Common myeloid progenitor, CD34-positive (primary cell): ENCODE measurements at regions not wholly inside any gene's neighbourhood (a gene's known extent, or its start where the extent isn't known, plus 50 kb on each side); places are given as distances from the start of the nearest gene placed in this dataset.

Source experiments
- CTCF ChIA-PET: fragments of 350-600 bp; sonication (Branson Sonifier 250); formaldehyde crosslinking; loops from one replicate; lab custom pipeline; 2021; ENCODE audit warnings: antibody characterized with exemption; lab: Charles Lee
- POLR2A ChIA-PET: fragments of 350-600 bp; sonication (Branson Sonifier 250); formaldehyde crosslinking; loops from one replicate; lab custom pipeline; 2021; ENCODE audit warnings: antibody characterized with exemption; lab: Charles Lee
- DNase-seq, 3 donors: peaks; one replicate each; pipeline versions ENCODE4 v3.0.0 to v3.0.0-alpha.2; 2013
- H3K27ac ChIP-seq, 2 experiments: 1 replicate in 1 of 2; 2 replicates in 1 of 2; pipeline ENCODE4 v1.7.0; 2013; ENCODE audit warnings: inconsistent platforms in 2 of 2, low read length in 2 of 2, mild to moderate bottlenecking in 2 of 2, low read depth in 1 of 2, moderate library complexity in 1 of 2; ENCODE audit not compliant: severe bottlenecking in 2 of 2, insufficient read depth in 1 of 2, poor library complexity in 1 of 2
- H3K27me3 ChIP-seq, 5 experiments: replicated peaks in 2 of 5; 1 replicate in 3 of 5; 2 replicates in 2 of 5; pipeline versions ENCODE4 v1.6.1 to v1.7.0; 2013; ENCODE audit warnings: low read length in 4 of 5, mild to moderate bottlenecking in 2 of 5, moderate library complexity in 2 of 5, inconsistent platforms in 1 of 5; ENCODE audit not compliant: insufficient read depth in 5 of 5, control insufficient read depth in 4 of 5
- H3K36me3 ChIP-seq, 4 experiments: 1 replicate in 2 of 4; 2 replicates in 2 of 4; pipeline versions ENCODE4 v1.6.1 to v1.7.0; 2013; ENCODE audit warnings: low read length in 3 of 4, control low read depth in 1 of 4, mild to moderate bottlenecking in 1 of 4; ENCODE audit not compliant: control insufficient read depth in 4 of 4, insufficient read depth in 4 of 4
- H3K4me1 ChIP-seq, 4 experiments: 1 replicate in 3 of 4; 2 replicates in 1 of 4; pipeline versions ENCODE4 v1.6.1 to v1.7.1; 2013; ENCODE audit warnings: low read length in 3 of 4, mild to moderate bottlenecking in 3 of 4, control low read depth in 1 of 4, inconsistent platforms in 1 of 4, moderate library complexity in 1 of 4; ENCODE audit not compliant: control insufficient read depth in 4 of 4, insufficient read depth in 4 of 4; ENCODE audit errors: control extremely low read depth in 1 of 4
- H3K4me3 ChIP-seq, 7 experiments: 1 replicate in 4 of 7; 2 replicates in 3 of 7; pipeline versions ENCODE4 v1.5.1 to v1.7.0; 2013; ENCODE audit warnings: mild to moderate bottlenecking in 7 of 7, low read length in 6 of 7, moderate library complexity in 6 of 7, inconsistent platforms in 2 of 7, low read depth in 2 of 7, control low read depth in 1 of 7; ENCODE audit not compliant: insufficient read depth in 4 of 7, control insufficient read depth in 1 of 7; ENCODE audit errors: extremely low read depth in 1 of 7
- H3K9me3 ChIP-seq, 5 experiments: 1 replicate in 4 of 5; 2 replicates in 1 of 5; pipeline versions ENCODE4 v1.6.1 to v1.7.1; 2013; ENCODE audit warnings: low read length in 4 of 5, mild to moderate bottlenecking in 2 of 5, inconsistent platforms in 1 of 5, low read depth in 1 of 5, moderate library complexity in 1 of 5; ENCODE audit not compliant: control insufficient read depth in 4 of 5, insufficient read depth in 2 of 5; ENCODE audit errors: control extremely low read depth in 1 of 5
- WGBS: methylation state at CpG from one replicate; pipeline ENCODE4 v1.1.5; 2013; ENCODE audit not compliant: insufficient coverage; 5-methylcytosine and 5-hydroxymethylcytosine counted together

DNA sequence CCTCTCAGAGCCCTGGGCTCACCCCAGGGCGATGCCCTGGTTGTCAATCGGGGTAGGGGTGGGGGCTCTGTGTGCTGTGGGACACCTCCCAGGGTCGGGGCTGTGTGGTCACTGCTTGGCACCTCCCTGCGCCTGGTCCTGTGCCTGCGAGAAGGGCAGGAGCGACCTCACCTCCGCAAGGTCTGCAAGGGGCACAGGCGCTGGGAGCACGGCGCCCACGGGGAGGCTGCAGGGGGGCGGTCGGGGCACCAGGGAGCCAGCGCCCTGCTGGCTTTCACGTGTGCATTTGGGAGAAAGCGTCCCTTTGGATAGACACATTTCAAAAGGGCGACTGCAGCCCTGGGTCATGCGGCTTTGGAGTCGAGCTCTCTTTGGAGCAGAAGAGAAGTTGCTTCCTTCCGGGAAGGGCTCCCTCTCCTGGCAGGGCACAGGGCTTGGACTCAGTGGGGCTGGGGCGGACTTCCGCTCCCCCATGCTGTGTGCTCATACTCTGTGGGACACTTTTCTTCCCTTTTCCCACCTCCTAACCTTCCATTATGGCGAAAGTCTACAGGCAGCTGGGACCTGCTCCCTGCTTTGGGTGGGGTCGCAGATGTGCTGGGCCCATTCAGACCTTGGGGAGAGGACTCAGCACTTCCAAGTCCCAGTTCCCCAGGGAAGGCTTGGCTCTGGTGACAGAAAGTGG lies 52.9 kb upstream of the SLC28A3 start:
- Histone ChIP-seq H3K4me1 (peaks cover 0 to 2% (median 0%) of the 10 kb centered on the region in 4 experiments), H3K27ac (no peak overlapping the region), H3K27me3 (peaks cover 0 to 8% (median 5%) of the 10 kb centered on the region in 5 experiments), H3K9me3 (no peaks in the 10 kb centered on the region), H3K36me3 (no peaks in the 10 kb centered on the region), H3K4me3 (no peak overlapping the region)
- ChIA-PET CTCF (interaction anchor here (0.8 kb wide), 1 partner anchor 11 kb away, joined by 3 read pairs; no protein-coding TSS in a partner anchor), POLR2A (no interaction called here)
- WGBS: 96% methylated on average over 20 of the region's 24 CpGs
- DNase-seq: no peak

DNA sequence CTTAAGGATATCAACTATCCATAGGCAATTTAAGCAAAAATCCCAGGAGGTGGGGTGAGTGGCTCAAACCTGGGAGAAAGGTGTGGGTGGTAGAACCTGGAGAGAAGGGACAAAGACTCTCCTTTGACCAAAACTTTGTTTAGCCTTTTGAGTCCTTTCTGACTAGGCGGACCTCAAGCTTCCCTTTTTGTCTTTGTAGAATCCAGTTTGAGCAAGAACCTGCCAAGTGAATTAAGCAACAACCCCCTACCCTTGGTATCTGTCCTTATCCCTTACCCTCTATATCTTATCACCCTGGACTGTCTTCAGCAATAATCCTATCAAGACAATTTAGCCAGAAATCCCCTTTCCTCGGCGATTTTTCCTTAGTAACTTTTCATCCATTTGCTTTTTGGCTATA lies 53.5 kb upstream of the SLC28A3 start:
- WGBS: 92% methylated on average over 3 of the region's 3 CpGs
- no peak overlapping the region for H3K4me3 ChIP-seq
- CTCF ChIA-PET: interaction anchor here (0.8 kb wide), 1 partner anchor 10 kb away, joined by 3 read pairs; no protein-coding TSS in a partner anchor
- H3K9me3 ChIP-seq: no peaks in the 10 kb centered on the region
- POLR2A ChIA-PET: no interaction called here
- H3K4me1 ChIP-seq: peaks cover 0 to 2% (median 0%) of the 10 kb centered on the region in 4 experiments
- peaks cover 0 to 8% (median 5%) of the 10 kb centered on the region in 5 experiments for H3K27me3 ChIP-seq
- no peaks in the 10 kb centered on the region for H3K36me3 ChIP-seq
- DNase-seq: no peak
- H3K27ac ChIP-seq: no peak overlapping the region

DNA sequence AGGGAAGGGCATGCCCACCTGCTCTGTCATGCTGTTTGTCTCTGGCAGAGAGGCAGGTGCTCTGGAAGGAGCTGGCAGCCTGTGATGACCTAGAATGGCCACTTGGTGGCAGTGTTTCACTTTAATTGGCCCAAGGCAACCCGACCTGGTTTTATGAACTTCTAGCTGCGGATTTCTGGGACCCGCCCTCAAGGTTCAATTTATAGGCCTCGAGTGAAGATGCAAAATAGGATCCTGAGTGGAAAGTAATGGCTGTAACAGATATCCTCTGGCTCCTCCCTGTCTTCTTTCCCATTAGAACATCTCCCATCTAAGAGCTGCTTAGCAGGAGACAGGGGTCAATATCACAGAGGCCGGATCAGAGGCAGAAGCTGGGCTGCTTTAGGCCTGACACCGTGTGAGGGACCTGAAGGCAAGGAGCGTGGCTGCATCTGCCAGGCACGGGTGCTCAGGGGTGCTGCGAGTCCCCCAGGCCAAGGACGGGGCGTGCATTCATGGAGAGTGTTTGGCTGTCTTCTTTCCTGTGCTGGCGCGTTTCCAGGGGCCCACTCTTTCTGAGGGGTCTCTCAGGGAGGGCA lies 56.7 kb upstream of the SLC28A3 start:
- peaks cover 0 to 8% (median 5%) of the 10 kb centered on the region in 5 experiments for H3K27me3 ChIP-seq
- peaks cover 0 to 2% (median 0%) of the 10 kb centered on the region in 4 experiments for H3K4me1 ChIP-seq
- H3K9me3 ChIP-seq: peaks cover 0 to 2% (median 0%) of the 10 kb centered on the region in 5 experiments
- WGBS: 75% methylated on average over 9 of the region's 13 CpGs
- POLR2A ChIA-PET: no interaction called here
- CTCF ChIA-PET: interaction anchor here (0.7 to 3.1 kb wide), 23 partner anchors 10 to 1213 kb away, joined by 3 to 13 read pairs (median 4); no protein-coding TSS in a partner anchor
- H3K36me3 ChIP-seq: no peaks in the 10 kb centered on the region
- H3K4me3 ChIP-seq: no peak overlapping the region
- no peak overlapping the region for H3K27ac ChIP-seq
- DNase-seq: peak; percentile 53 to 80 (median 73)

DNA sequence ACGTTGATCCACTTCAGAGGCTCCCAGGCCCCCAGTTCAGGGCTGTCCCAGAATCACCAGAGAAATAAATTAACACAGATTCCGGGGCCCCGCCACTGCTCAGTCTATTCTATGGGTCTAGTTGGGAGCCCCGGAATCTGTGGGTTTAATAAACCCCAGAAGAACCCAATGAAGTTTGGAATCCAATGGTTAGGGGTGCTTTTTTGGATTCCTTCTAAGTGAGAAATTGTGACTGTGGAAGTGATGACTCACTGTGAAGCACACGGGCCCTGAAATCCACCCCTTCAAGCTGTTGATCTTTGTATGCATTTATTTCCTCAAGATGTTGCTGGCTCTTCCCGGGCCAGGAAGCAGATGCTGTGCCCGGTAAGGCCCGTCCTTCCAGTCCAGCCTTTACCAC lies 57.3 kb upstream of the SLC28A3 start:
- 66% methylated on average over 5 of the region's 8 CpGs for WGBS
- Histone ChIP-seq H3K4me3 (no peak overlapping the region), H3K4me1 (peaks cover 0 to 2% (median 0%) of the 10 kb centered on the region in 4 experiments), H3K36me3 (no peaks in the 10 kb centered on the region), H3K9me3 (peaks cover 0 to 2% (median 0%) of the 10 kb centered on the region in 5 experiments), H3K27me3 (peaks cover 0 to 8% (median 5%) of the 10 kb centered on the region in 5 experiments), H3K27ac (no peak overlapping the region)
- CTCF ChIA-PET: interaction anchor here (0.7 to 3.1 kb wide), 11 partner anchors 10 to 746 kb away, joined by 3 to 13 read pairs (median 5); no protein-coding TSS in a partner anchor
- POLR2A ChIA-PET: no interaction called here
- DNase-seq: peak in 2 of 3 donors; percentile 38 to 55

DNA sequence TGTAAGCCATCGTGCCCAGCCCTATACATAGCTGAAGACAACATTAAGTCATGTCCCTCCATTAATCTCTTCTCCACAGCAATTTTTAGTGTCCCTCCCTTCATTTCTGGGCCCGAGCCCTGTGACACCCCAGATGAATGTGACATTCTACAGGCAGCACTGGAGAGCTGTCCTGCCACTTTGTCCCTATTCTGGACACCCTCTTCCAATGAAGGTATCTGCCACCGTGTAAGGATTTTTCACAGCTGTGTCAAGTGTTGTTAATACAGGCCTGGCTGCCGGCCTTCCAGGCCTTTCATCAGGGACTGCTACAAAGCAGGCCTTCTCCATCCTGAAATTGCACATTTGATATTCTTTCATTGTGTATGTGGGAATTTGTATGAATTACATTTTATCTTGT lies 62.0 kb upstream of the SLC28A3 start:
- H3K27me3 ChIP-seq: peaks cover 0 to 2% (median 0%) of the 10 kb centered on the region in 5 experiments
- no peak for DNase-seq
- H3K4me1 ChIP-seq: no peaks in the 10 kb centered on the region
- H3K27ac ChIP-seq: no peak overlapping the region
- 94% methylated on average over 2 of the region's 4 CpGs for WGBS
- H3K9me3 ChIP-seq: peaks cover 0 to 2% (median 0%) of the 10 kb centered on the region in 5 experiments
- POLR2A ChIA-PET: no interaction called here
- no peaks in the 10 kb centered on the region for H3K36me3 ChIP-seq
- no peak overlapping the region for H3K4me3 ChIP-seq
- CTCF ChIA-PET: interaction anchor here (0.6 kb wide), 1 partner anchor 15 kb away, joined by 3 read pairs; no protein-coding TSS in a partner anchor

DNA sequence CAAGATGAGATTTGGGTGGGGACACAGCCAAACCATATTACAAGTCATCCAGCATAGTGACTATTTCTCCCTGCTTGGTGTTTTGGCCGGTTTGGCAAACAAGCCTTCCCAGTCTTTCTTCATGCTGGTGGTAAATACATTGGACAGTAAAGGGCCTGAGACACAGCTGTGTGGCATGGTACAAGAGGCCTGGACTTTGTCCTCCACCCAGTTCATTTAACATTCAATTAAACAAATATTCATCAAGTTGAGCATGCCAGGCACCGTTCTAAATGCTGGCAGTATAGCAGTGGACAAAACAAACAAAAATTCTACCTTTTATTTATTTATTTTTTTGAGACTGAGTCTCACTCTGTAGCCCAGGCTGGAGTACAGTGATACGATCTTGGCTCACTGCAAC lies 62.7 kb upstream of the SLC28A3 start:
- no peak overlapping the region for H3K27ac ChIP-seq
- no peaks in the 10 kb centered on the region for H3K36me3 ChIP-seq
- peaks cover 0 to 2% (median 0%) of the 10 kb centered on the region in 5 experiments for H3K9me3 ChIP-seq
- no peak for DNase-seq
- H3K4me1 ChIP-seq: no peaks in the 10 kb centered on the region
- 100% methylated on average over 2 of the region's 3 CpGs for WGBS
- no peak overlapping the region for H3K4me3 ChIP-seq
- CTCF ChIA-PET: interaction anchor here (1.1 to 1.4 kb wide), 2 partner anchors 8 to 14 kb away, joined by 3 to 9 read pairs; no protein-coding TSS in a partner anchor
- peaks cover 0 to 2% (median 0%) of the 10 kb centered on the region in 5 experiments for H3K27me3 ChIP-seq
- POLR2A ChIA-PET: no interaction called here
